Brain microvascular endothelial cell (primary cell): ENCODE measurements at regions not wholly inside any gene's neighbourhood (a gene's known extent, or its start where the extent isn't known, plus 50 kb on each side); places are given as distances from the start of the nearest gene placed in this dataset.
A peak's percentile ranks its signal among the peaks of the same experiment; 100 is the strongest.

Experiments used
- DNase-seq: peaks from one replicate; pipeline ENCODE4 v3.0.0-alpha.2; 2020
- H3K27ac ChIP-seq: fragments of 250-450 bp; sonication (Bioruptor Pico); 2 replicates; pipeline ENCODE4 v1.5.1; 2020; ENCODE audit warnings: mild to moderate bottlenecking, moderate library complexity
- H3K27me3 ChIP-seq: fragments of 250-450 bp; sonication (Bioruptor Pico); replicated peaks from 2 replicates; pipeline ENCODE4 v1.5.1; 2020; ENCODE audit warnings: mild to moderate bottlenecking
- H3K36me3 ChIP-seq: fragments of 250-450 bp; sonication (Bioruptor Pico); replicated peaks from 2 replicates; pipeline ENCODE4 v1.5.1; 2020; ENCODE audit warnings: mild to moderate bottlenecking
- H3K4me3 ChIP-seq: 2 replicates; pipeline ENCODE4 v1.5.1; 2011; ENCODE audit warnings: low read depth, mild to moderate bottlenecking, control low read depth, low read length, moderate library complexity
- in situ Hi-C: cut with HindIII; loops from 2 replicates; pipeline ENCODE4 v1.10.0; 2017; ENCODE audit warnings: low sequenced_read_pairs, low pct_ligation_motif_present
- TF ChIP-seq, protein P1 (sequence below): IDR thresholded peaks from 2 replicates; pipeline ENCODE4 v1.5.1; 2011; ENCODE audit warnings: low read depth, mild to moderate bottlenecking, moderate library complexity, low read length, control low read depth, inconsistent platforms; ENCODE audit errors: missing control alignments

DNA sequence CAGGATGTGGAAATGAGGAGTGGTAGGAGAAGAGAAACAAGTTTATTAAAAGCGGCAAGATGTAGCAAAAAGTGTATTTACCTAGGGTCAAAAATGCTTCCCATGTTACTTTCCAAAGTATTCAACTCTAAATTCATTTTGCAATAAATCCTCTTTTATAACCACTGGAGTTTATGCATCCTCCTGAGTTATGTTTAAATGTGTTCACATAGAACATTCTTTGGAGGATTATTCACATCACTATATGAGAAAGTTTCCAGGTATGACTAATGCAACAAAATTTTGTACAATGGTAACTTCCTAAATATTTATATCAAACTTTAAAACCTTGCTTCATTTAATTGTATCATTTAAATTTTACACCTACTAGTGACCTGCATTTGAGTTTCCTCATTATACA lies 870.6 kb upstream of the SLIT2 start:
- in situ Hi-C loops: no loop called here
- H3K27ac ChIP-seq: no peak overlapping the region
- no peaks in the 10 kb centered on the region for H3K27me3 ChIP-seq
- H3K36me3 ChIP-seq: no peaks in the 10 kb centered on the region
- DNase-seq: no peak
- TF ChIP-seq, protein P1, sequence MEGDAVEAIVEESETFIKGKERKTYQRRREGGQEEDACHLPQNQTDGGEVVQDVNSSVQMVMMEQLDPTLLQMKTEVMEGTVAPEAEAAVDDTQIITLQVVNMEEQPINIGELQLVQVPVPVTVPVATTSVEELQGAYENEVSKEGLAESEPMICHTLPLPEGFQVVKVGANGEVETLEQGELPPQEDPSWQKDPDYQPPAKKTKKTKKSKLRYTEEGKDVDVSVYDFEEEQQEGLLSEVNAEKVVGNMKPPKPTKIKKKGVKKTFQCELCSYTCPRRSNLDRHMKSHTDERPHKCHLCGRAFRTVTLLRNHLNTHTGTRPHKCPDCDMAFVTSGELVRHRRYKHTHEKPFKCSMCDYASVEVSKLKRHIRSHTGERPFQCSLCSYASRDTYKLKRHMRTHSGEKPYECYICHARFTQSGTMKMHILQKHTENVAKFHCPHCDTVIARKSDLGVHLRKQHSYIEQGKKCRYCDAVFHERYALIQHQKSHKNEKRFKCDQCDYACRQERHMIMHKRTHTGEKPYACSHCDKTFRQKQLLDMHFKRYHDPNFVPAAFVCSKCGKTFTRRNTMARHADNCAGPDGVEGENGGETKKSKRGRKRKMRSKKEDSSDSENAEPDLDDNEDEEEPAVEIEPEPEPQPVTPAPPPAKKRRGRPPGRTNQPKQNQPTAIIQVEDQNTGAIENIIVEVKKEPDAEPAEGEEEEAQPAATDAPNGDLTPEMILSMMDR: no peak
- H3K4me3 ChIP-seq: no peak overlapping the region

GRCh38 chr4:19380600-19380999 lies 871.1 kb upstream of the SLIT2 start:
- H3K36me3 ChIP-seq: no peaks in the 10 kb centered on the region
- in situ Hi-C loops: no loop called here
- no peaks in the 10 kb centered on the region for H3K27me3 ChIP-seq
- TF ChIP-seq, protein P1: no peak
- no peak overlapping the region for H3K27ac ChIP-seq
- H3K4me3 ChIP-seq: no peak overlapping the region
- no peak for DNase-seq

- in situ Hi-C loops: no loop called here
- TF ChIP-seq, protein P1: no peak
- Histone ChIP-seq H3K4me3 (no peak overlapping the region), H3K36me3 (no peaks in the 10 kb centered on the region), H3K27ac (no peak overlapping the region), H3K27me3 (no peaks in the 10 kb centered on the region)
- DNase-seq: no peak
Observed at GRCh38 chr4:19379191-19379708, 872.5 kb upstream of the SLIT2 start.

DNA sequence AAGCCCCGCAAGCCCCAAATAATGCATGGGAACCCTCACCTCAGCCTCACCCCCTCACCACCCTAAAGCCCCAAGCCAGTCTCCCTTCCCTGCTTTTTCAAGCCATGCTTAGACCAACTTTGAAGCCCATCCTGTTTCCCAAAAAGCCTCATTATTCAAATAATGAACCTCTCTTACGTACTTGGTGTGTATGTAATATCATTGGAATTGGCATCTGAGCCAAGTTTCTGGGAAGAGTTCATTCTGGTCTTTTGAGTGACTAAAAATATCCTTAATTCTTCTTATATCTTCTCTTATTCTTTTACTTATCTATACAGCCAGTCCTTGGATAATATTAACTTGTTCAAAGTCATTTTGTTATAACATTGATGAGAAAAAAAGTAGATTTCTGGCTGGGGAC lies 875.8 kb upstream of the SLIT2 start:
- Histone ChIP-seq H3K36me3 (no peaks in the 10 kb centered on the region), H3K27me3 (no peaks in the 10 kb centered on the region), H3K4me3 (no peak overlapping the region), H3K27ac (no peak overlapping the region)
- in situ Hi-C loops: no loop called here
- no peak for DNase-seq
- TF ChIP-seq, protein P1: no peak

GRCh38 chr4:19375136-19375804 lies 876.4 kb upstream of the SLIT2 start:
- no peaks in the 10 kb centered on the region for H3K27me3 ChIP-seq
- no peak overlapping the region for H3K4me3 ChIP-seq
- no peaks in the 10 kb centered on the region for H3K36me3 ChIP-seq
- DNase-seq: no peak
- in situ Hi-C loops: no loop called here
- H3K27ac ChIP-seq: no peak overlapping the region
- TF ChIP-seq, protein P1: no peak

- Histone ChIP-seq H3K27ac (no peak overlapping the region), H3K27me3 (no peaks in the 10 kb centered on the region), H3K36me3 (no peaks in the 10 kb centered on the region), H3K4me3 (no peak overlapping the region)
- TF ChIP-seq, protein P1: peak; percentile 15
- DNase-seq: no peak
- in situ Hi-C loops: no loop called here
Observed at GRCh38 chr4:19372390-19372789, 879.3 kb upstream of the SLIT2 start.
